ENCODE measurements at regions not wholly inside any gene's neighbourhood (a gene's known extent, or its start where the extent isn't known, plus 50 kb on each side); places are given as distances from the start of the nearest gene placed in this dataset.

- H3K14ac ChIP-seq (ENCODE audit: low read length), result no peak overlapping the region
- H3K36me3 ChIP-seq (ENCODE audit: control insufficient read depth in 1 of 2, insufficient read depth in 2 of 2, low read length in 2 of 2), result no peaks in the 10 kb centered on the region
- no peak overlapping the region for H2BK5ac ChIP-seq (ENCODE audit: low read depth, low read length, poor library complexity)
- no peak overlapping the region for H2AFZ ChIP-seq (ENCODE audit: insufficient read depth, low read length, poor library complexity)
- no peak overlapping the region for H3K9ac ChIP-seq (ENCODE audit: low read length)
- no peaks in the 10 kb centered on the region for H3K27me3 ChIP-seq (ENCODE audit: insufficient read depth, low read length)
- peak in 1 of 2 donors; percentile 8 for DNase-seq
- H4K12ac ChIP-seq (ENCODE audit: low read depth, low read length), result no peak overlapping the region
- H3K79me1 ChIP-seq (ENCODE audit: low read length), result no peaks in the 10 kb centered on the region
- H3K4me1 ChIP-seq (ENCODE audit: control insufficient read depth in 1 of 2, insufficient read depth in 2 of 2, low read length in 2 of 2), result no peaks in the 10 kb centered on the region
- no CpG with 5 or more reads among the region's 2 CpGs for WGBS (ENCODE audit: extremely low coverage, insufficient coverage, insufficient read length)
- H3K79me2 ChIP-seq (ENCODE audit: control insufficient read depth, insufficient read depth, low read length, poor library complexity), result no peaks in the 10 kb centered on the region
- H2BK12ac ChIP-seq (ENCODE audit: low read length), result no peak overlapping the region
- H4K91ac ChIP-seq (ENCODE audit: low read depth, low read length), result no peak overlapping the region
- no peak overlapping the region for H4K8ac ChIP-seq (ENCODE audit: low read depth, low read length)
- H2BK120ac ChIP-seq (ENCODE audit: insufficient read depth, low read length, poor library complexity), result no peak overlapping the region
- H2AK5ac ChIP-seq (ENCODE audit: low read length), result no peak overlapping the region
- no peaks in the 10 kb centered on the region for H3K9me3 ChIP-seq (ENCODE audit: insufficient read depth, low read depth, low read length)
- H3K4me3 ChIP-seq (ENCODE audit: low read depth, low read length), result no peak overlapping the region
- H3K4me2 ChIP-seq (ENCODE audit: low read length), result no peak overlapping the region
- H3K4ac ChIP-seq (ENCODE audit: low read depth, low read length), result no peak overlapping the region
- no peak overlapping the region for H3K18ac ChIP-seq (ENCODE audit: low read length)
- H3K27ac ChIP-seq (ENCODE audit: low read depth, low read length), result no peak overlapping the region
- H3K23ac ChIP-seq (ENCODE audit: low read length), result no peak overlapping the region
These were observed 101.1 kb upstream of the PLCB4 start for GRCh38 chr20:8967641-8968245.

DNA sequence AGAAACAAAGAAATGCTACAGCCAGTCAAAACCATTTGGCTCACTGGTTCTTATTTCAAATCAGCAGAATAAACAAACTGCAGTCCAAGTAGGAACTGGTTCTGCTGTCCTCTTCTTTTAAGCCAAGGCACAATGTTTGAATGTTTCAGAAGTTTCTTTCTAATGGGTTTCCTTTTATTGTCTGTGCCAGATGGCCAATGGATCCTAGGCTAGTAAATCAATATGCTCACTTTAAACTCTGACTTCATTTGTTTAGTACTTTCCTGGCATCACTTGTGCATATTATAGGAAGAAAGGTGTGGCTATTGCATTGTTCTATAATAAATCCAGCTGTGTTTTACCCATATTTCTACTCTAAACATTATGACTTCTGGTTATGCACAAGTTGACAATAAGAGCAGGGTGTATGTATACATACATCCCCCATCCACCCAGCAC lies 99.7 kb upstream of the PLCB4 start:
- Histone ChIP-seq H2BK5ac (ENCODE audit: low read depth, low read length, poor library complexity) (no peak overlapping the region), H3K9me3 (ENCODE audit: insufficient read depth, low read depth, low read length) (no peaks in the 10 kb centered on the region), H4K12ac (ENCODE audit: low read depth, low read length) (no peak overlapping the region), H3K4me3 (ENCODE audit: low read depth, low read length) (no peak overlapping the region), H3K9ac (ENCODE audit: low read length) (no peak overlapping the region), H2BK12ac (ENCODE audit: low read length) (no peak overlapping the region), H3K36me3 (ENCODE audit: control insufficient read depth in 1 of 2, insufficient read depth in 2 of 2, low read length in 2 of 2) (no peaks in the 10 kb centered on the region), H3K14ac (ENCODE audit: low read length) (no peak overlapping the region), H3K27me3 (ENCODE audit: insufficient read depth, low read length) (no peaks in the 10 kb centered on the region), H3K23ac (ENCODE audit: low read length) (no peak overlapping the region), H3K18ac (ENCODE audit: low read length) (no peak overlapping the region), H3K4ac (ENCODE audit: low read depth, low read length) (no peak overlapping the region), H3K4me2 (ENCODE audit: low read length) (no peak overlapping the region), H2AK5ac (ENCODE audit: low read length) (no peak overlapping the region), H4K91ac (ENCODE audit: low read depth, low read length) (no peak overlapping the region), H4K8ac (ENCODE audit: low read depth, low read length) (no peak overlapping the region), H3K27ac (ENCODE audit: low read depth, low read length) (no peak overlapping the region), H3K79me1 (ENCODE audit: low read length) (no peaks in the 10 kb centered on the region), H3K4me1 (ENCODE audit: control insufficient read depth in 1 of 2, insufficient read depth in 2 of 2, low read length in 2 of 2) (no peaks in the 10 kb centered on the region), H3K79me2 (ENCODE audit: control insufficient read depth, insufficient read depth, low read length, poor library complexity) (no peaks in the 10 kb centered on the region), H2AFZ (ENCODE audit: insufficient read depth, low read length, poor library complexity) (no peak overlapping the region), H2BK120ac (ENCODE audit: insufficient read depth, low read length, poor library complexity) (no peak overlapping the region)
- no peak for DNase-seq

DNA sequence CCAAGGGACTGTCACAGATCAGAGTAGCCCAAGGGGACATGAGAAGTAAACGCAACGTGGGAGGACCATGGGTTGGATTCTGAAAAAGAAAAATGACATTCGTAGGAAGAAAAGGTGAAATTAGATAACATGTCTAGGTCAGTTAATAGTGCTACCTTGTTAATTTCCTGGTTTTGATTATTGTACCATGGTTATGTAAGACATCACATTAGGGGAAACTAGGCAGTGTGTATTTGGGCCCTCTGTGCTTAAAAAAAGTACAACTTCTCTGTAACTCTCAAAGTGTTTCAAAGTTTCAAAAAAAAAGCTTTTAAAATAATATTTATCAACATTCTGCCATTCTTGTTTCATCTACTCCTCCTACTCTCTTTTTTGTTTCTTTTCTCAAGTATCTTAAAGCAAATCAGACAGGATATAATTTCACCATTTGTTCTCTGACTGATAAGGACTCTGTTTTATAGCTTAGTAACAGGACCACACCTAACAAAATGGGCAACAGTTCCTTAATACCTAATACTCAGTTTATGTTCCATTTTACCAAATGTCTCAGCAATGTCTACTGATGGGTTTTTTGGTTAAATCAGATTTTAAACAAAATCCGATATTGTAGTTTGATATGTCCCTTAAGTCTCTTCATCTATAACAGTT lies 97.1 kb upstream of the PLCB4 start:
- H2AK5ac ChIP-seq (ENCODE audit: low read length), result no peak overlapping the region
- no CpG with 5 or more reads among the region's 4 CpGs for WGBS (ENCODE audit: extremely low coverage, insufficient coverage, insufficient read length)
- no peaks in the 10 kb centered on the region for H3K9me3 ChIP-seq (ENCODE audit: insufficient read depth, low read depth, low read length)
- no peak overlapping the region for H2BK12ac ChIP-seq (ENCODE audit: low read length)
- H3K27me3 ChIP-seq (ENCODE audit: insufficient read depth, low read length), result no peaks in the 10 kb centered on the region
- no peak overlapping the region for H3K9ac ChIP-seq (ENCODE audit: low read length)
- H3K4me3 ChIP-seq (ENCODE audit: low read depth, low read length), result no peak overlapping the region
- H3K79me2 ChIP-seq (ENCODE audit: control insufficient read depth, insufficient read depth, low read length, poor library complexity), result no peaks in the 10 kb centered on the region
- no peak for DNase-seq
- no peak overlapping the region for H2BK5ac ChIP-seq (ENCODE audit: low read depth, low read length, poor library complexity)
- no peak overlapping the region for H4K8ac ChIP-seq (ENCODE audit: low read depth, low read length)
- H3K4me2 ChIP-seq (ENCODE audit: low read length), result no peak overlapping the region
- H3K79me1 ChIP-seq (ENCODE audit: low read length), result no peaks in the 10 kb centered on the region
- no peak overlapping the region for H3K18ac ChIP-seq (ENCODE audit: low read length)
- no peak overlapping the region for H3K14ac ChIP-seq (ENCODE audit: low read length)
- H3K36me3 ChIP-seq (ENCODE audit: control insufficient read depth in 1 of 2, insufficient read depth in 2 of 2, low read length in 2 of 2), result no peaks in the 10 kb centered on the region
- H2BK120ac ChIP-seq (ENCODE audit: insufficient read depth, low read length, poor library complexity), result no peak overlapping the region
- H2AFZ ChIP-seq (ENCODE audit: insufficient read depth, low read length, poor library complexity), result no peak overlapping the region
- no peak overlapping the region for H4K91ac ChIP-seq (ENCODE audit: low read depth, low read length)
- no peak overlapping the region for H3K23ac ChIP-seq (ENCODE audit: low read length)
- H3K4ac ChIP-seq (ENCODE audit: low read depth, low read length), result no peak overlapping the region
- H3K27ac ChIP-seq (ENCODE audit: low read depth, low read length), result no peak overlapping the region
- no peak overlapping the region for H4K12ac ChIP-seq (ENCODE audit: low read depth, low read length)
- no peaks in the 10 kb centered on the region for H3K4me1 ChIP-seq (ENCODE audit: control insufficient read depth in 1 of 2, insufficient read depth in 2 of 2, low read length in 2 of 2)

GRCh38 chr20:8972963-8973705 lies 95.8 kb upstream of the PLCB4 start:
- H2BK5ac ChIP-seq (ENCODE audit: low read depth, low read length, poor library complexity), result no peak overlapping the region
- no peak for DNase-seq
- H3K4me1 ChIP-seq (ENCODE audit: control insufficient read depth in 1 of 2, insufficient read depth in 2 of 2, low read length in 2 of 2), result no peaks in the 10 kb centered on the region
- no peak overlapping the region for H3K4me2 ChIP-seq (ENCODE audit: low read length)
- H3K79me2 ChIP-seq (ENCODE audit: control insufficient read depth, insufficient read depth, low read length, poor library complexity), result no peaks in the 10 kb centered on the region
- no peak overlapping the region for H3K4me3 ChIP-seq (ENCODE audit: low read depth, low read length)
- no peak overlapping the region for H2AK5ac ChIP-seq (ENCODE audit: low read length)
- H3K36me3 ChIP-seq (ENCODE audit: control insufficient read depth in 1 of 2, insufficient read depth in 2 of 2, low read length in 2 of 2), result no peaks in the 10 kb centered on the region
- H3K23ac ChIP-seq (ENCODE audit: low read length), result no peak overlapping the region
- no peaks in the 10 kb centered on the region for H3K9me3 ChIP-seq (ENCODE audit: insufficient read depth, low read depth, low read length)
- H3K79me1 ChIP-seq (ENCODE audit: low read length), result no peaks in the 10 kb centered on the region
- H2BK12ac ChIP-seq (ENCODE audit: low read length), result no peak overlapping the region
- no CpG with 5 or more reads among the region's 4 CpGs for WGBS (ENCODE audit: extremely low coverage, insufficient coverage, insufficient read length)
- no peak overlapping the region for H3K14ac ChIP-seq (ENCODE audit: low read length)
- no peak overlapping the region for H3K9ac ChIP-seq (ENCODE audit: low read length)
- H4K12ac ChIP-seq (ENCODE audit: low read depth, low read length), result no peak overlapping the region
- no peak overlapping the region for H3K27ac ChIP-seq (ENCODE audit: low read depth, low read length)
- no peak overlapping the region for H4K8ac ChIP-seq (ENCODE audit: low read depth, low read length)
- no peaks in the 10 kb centered on the region for H3K27me3 ChIP-seq (ENCODE audit: insufficient read depth, low read length)
- H2BK120ac ChIP-seq (ENCODE audit: insufficient read depth, low read length, poor library complexity), result no peak overlapping the region
- H4K91ac ChIP-seq (ENCODE audit: low read depth, low read length), result no peak overlapping the region
- no peak overlapping the region for H2AFZ ChIP-seq (ENCODE audit: insufficient read depth, low read length, poor library complexity)
- no peak overlapping the region for H3K4ac ChIP-seq (ENCODE audit: low read depth, low read length)
- no peak overlapping the region for H3K18ac ChIP-seq (ENCODE audit: low read length)

All from trophoblast cell (in vitro differentiated cells and primary cell).